ENCODE measurements at regions not wholly inside any gene's neighbourhood (a gene's known extent, or its start where the extent isn't known, plus 50 kb on each side); places are given as distances from the start of the nearest gene placed in this dataset.

DNA sequence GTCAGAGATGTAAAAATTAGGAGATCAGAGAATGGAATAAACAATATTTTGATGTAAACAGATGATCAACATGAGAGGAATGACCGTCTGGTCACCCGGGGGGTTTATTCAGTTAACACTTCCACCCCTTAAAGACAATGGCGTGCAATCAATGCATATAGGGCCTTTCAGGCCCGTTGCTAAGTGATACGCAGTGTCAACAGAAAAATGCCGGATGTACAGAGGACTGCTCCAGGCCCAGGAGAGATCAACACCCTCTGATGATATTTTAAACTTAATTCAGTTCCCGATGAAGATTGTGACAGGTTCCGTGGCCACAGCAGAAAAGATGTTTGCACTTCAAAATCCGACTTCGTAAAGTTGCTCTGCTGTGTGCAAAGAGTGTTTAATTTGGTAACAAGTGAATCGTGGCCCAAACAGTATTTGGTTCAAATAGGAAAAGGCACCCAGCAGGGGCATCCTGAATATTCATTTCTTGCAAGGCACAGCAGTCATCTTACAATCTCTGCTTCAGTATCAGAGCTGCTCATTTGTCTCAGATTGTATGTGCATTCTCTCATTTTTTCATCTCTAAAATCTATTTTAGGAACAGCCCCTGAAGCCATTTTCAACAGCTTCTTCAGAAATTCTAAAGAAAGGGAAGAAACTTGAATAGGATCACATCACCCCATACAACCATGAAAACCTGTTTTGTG is 72.6 kb downstream of the FOXB1 start:
- TF ChIP-seq, protein P1, sequence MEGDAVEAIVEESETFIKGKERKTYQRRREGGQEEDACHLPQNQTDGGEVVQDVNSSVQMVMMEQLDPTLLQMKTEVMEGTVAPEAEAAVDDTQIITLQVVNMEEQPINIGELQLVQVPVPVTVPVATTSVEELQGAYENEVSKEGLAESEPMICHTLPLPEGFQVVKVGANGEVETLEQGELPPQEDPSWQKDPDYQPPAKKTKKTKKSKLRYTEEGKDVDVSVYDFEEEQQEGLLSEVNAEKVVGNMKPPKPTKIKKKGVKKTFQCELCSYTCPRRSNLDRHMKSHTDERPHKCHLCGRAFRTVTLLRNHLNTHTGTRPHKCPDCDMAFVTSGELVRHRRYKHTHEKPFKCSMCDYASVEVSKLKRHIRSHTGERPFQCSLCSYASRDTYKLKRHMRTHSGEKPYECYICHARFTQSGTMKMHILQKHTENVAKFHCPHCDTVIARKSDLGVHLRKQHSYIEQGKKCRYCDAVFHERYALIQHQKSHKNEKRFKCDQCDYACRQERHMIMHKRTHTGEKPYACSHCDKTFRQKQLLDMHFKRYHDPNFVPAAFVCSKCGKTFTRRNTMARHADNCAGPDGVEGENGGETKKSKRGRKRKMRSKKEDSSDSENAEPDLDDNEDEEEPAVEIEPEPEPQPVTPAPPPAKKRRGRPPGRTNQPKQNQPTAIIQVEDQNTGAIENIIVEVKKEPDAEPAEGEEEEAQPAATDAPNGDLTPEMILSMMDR (IDR thresholded peaks at IDR 0.05), result no peak
- TF ChIP-seq EP300 (IDR thresholded peaks at IDR 0.05) (no peak), POLR2AphosphoS5 (IDR thresholded peaks at IDR 0.05) (no peak), POLR2A (IDR thresholded peaks at IDR 0.05) (no peak)
- intact Hi-C loops (cut with DNase I), result no loop called here
- WGBS, 2 donors, result 81 to 85% methylated on average over 11 of the region's 11 CpGs
- no peak for DNase-seq
- H3K4me1 ChIP-seq, result no peaks in the 10 kb centered on the region
- no peak overlapping the region for H3K4me3 ChIP-seq
- no peak overlapping the region for H3K27ac ChIP-seq
- H3K27me3 ChIP-seq, result no peaks in the 10 kb centered on the region
- no peaks in the 10 kb centered on the region for H3K36me3 ChIP-seq
- peaks cover 0 to 5% (median 0%) of the 10 kb centered on the region in 4 donors for H3K9me3 ChIP-seq

DNA sequence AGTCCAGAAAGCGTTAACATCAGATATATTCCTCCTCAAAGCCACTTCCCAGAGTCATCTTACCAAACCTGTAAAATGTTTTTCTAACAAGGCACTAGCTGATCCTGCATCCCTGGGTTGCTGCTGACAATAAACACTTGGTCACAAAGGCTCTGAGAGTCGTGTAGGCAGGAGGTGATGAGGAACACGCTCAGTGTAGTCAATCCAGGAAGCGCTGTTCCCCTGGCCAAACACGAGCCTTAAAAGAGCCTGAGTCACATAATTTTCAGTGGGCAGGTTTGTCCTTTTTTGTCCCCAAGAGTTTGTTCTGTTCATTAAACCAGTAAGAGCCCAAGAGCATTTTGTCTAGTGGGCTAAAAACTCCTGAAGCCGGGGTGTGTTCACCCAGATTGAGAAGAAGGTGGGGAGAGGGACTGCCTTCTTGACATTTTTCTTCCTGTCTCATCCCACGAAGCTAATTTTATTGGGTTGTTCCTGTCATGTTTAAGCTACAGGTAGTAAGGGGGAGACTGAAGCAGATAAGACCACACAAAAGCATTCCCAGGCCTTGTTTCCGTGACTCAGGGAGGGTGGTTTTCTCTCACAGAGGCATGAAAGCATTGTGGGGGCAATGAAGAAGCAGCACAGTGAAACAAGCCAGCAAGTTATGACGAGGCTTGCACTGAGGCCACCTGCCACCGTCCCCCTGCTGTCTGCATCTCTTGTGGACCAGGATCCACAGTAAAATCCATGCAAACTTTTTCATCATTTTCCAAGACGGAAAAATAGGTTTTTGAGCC is 73.7 kb downstream of the FOXB1 start:
- Histone ChIP-seq H3K4me1 (no peaks in the 10 kb centered on the region), H3K4me3 (no peak overlapping the region), H3K27ac (no peak overlapping the region), H3K27me3 (no peaks in the 10 kb centered on the region), H3K36me3 (no peaks in the 10 kb centered on the region), H3K9me3 (peaks cover 0 to 5% (median 0%) of the 10 kb centered on the region in 4 donors)
- intact Hi-C loops (cut with DNase I), result no loop called here
- TF ChIP-seq POLR2A (IDR thresholded peaks at IDR 0.05) (no peak), EP300 (IDR thresholded peaks at IDR 0.05) (no peak), POLR2AphosphoS5 (IDR thresholded peaks at IDR 0.05) (no peak)
- TF ChIP-seq, protein P1 (IDR thresholded peaks at IDR 0.05), result no peak
- DNase-seq, result no peak
- 67 to 72% methylated on average over 11 of the region's 11 CpGs for WGBS, 2 donors

DNA sequence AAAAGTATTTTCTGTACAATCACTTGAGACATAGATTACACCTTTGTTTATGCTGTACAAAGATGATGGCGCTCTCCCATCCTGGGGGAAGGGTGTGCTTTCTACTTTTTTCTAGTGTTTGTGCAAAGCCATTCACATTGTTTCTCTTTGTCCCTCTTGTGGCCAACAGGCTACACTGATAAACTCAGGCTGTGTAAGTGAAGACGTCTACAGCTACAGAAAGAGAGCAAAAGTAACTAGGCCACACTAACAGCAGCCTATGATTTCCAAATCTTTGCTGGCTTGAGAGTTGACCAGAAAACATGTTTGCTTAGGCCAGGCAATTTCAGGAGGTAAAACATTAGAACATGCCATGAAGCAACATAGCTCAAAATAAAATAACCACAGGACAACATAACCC is 75.1 kb downstream of the FOXB1 start:
- no peaks in the 10 kb centered on the region for H3K4me1 ChIP-seq
- H3K9me3 ChIP-seq, result no peaks in the 10 kb centered on the region
- TF ChIP-seq POLR2A (IDR thresholded peaks at IDR 0.05) (no peak), POLR2AphosphoS5 (IDR thresholded peaks at IDR 0.05) (no peak), EP300 (IDR thresholded peaks at IDR 0.05) (no peak)
- TF ChIP-seq, protein P1 (IDR thresholded peaks at IDR 0.05), result no peak
- no peak overlapping the region for H3K27ac ChIP-seq
- 75 to 86% methylated on average over 2 of the region's 2 CpGs for WGBS, 2 donors
- no peak for DNase-seq
- no peak overlapping the region for H3K4me3 ChIP-seq
- H3K36me3 ChIP-seq, result no peaks in the 10 kb centered on the region
- no peaks in the 10 kb centered on the region for H3K27me3 ChIP-seq
- intact Hi-C loops (cut with DNase I), result no loop called here

DNA sequence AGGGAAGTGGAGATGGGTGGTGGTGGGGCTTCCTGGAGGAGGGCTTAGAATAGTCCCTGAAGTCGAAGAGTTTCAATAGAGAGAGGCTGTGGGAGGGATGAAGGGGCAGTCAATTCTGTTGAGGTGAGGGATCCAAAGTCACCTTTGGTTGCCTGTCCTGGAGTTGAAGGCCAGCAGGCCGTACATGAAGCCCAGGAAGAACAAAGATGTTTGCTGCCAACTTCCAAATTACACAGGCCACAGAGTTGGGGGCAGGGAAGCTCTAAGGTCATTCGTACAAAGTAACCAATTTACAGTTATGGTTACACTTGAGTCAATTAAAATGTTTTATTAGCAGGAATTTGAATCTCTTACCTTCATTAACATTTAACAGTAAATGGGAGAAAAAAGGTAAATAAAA is 77.9 kb downstream of the FOXB1 start:
- intact Hi-C loops (cut with DNase I), result no loop called here
- 84 to 89% methylated on average over 3 of the region's 3 CpGs for WGBS, 2 donors
- no peaks in the 10 kb centered on the region for H3K9me3 ChIP-seq
- DNase-seq, result no peak
- TF ChIP-seq POLR2A (IDR thresholded peaks at IDR 0.05), result no peak
- TF ChIP-seq POLR2AphosphoS5 (IDR thresholded peaks at IDR 0.05), result no peak
- TF ChIP-seq, protein P1 (IDR thresholded peaks at IDR 0.05), result no peak
- TF ChIP-seq EP300 (IDR thresholded peaks at IDR 0.05), result no peak
- H3K36me3 ChIP-seq, result no peaks in the 10 kb centered on the region
- no peaks in the 10 kb centered on the region for H3K27me3 ChIP-seq
- H3K27ac ChIP-seq, result no peak overlapping the region
- no peaks in the 10 kb centered on the region for H3K4me1 ChIP-seq
- H3K4me3 ChIP-seq, result no peak overlapping the region

All from sigmoid colon (tissue), 6 donors.